Gastrocnemius medialis (tissue), 4 donors: ENCODE measurements at regions not wholly inside any gene's neighbourhood (a gene's known extent, or its start where the extent isn't known, plus 50 kb on each side); places are given as distances from the start of the nearest gene placed in this dataset.
A peak's percentile ranks its signal among the peaks of the same experiment; 100 is the strongest.

Experiments used
- ATAC-seq, 2 donors: fragments of 150-250 bp; one replicate each; pipeline ENCODE4 v1.9.1; 2016
- DNase-seq, 2 donors: peaks; one replicate each; pipeline ENCODE4 v3.0.0-alpha.2; 2019
- H3K27ac ChIP-seq, 4 donors: fragments of 200-600 bp; sonication (generic); 1 replicate in 1 of 4; 2 replicates in 3 of 4; pipeline ENCODE4 v1.5.1; 2016 to 2018; ENCODE audit warnings: mild to moderate bottlenecking in 2 of 4, moderate library complexity in 1 of 4
- H3K27me3 ChIP-seq, 3 donors: fragments of 200-600 bp; sonication (generic) in 2 of 3; 1 replicate in 1 of 3; 2 replicates in 2 of 3; pipeline versions ENCODE4 v1.5.1 to v1.6.0; 2016 to 2019; ENCODE audit warnings: mild to moderate bottlenecking in 1 of 3, moderate library complexity in 1 of 3
- H3K36me3 ChIP-seq, 2 donors: fragments of 200-600 bp; sonication (generic) in 1 of 2; one replicate each; pipeline ENCODE4 v1.5.1; 2017 to 2018
- H3K4me1 ChIP-seq, 2 donors: fragments of 200-600 bp; sonication (generic) in 1 of 2; one replicate each; pipeline ENCODE4 v1.5.1; 2016 to 2017; ENCODE audit warnings: mild to moderate bottlenecking in 2 of 2
- H3K4me3 ChIP-seq, 4 donors: fragments of 200-600 bp; sonication (generic) in 3 of 4; 1 replicate in 1 of 4; 2 replicates in 3 of 4; pipeline ENCODE4 v1.5.1; 2016 to 2019; ENCODE audit warnings: mild to moderate bottlenecking in 2 of 4
- H3K9me3 ChIP-seq, 3 donors: fragments of 200-600 bp; sonication (generic) in 2 of 3; 1 replicate in 1 of 3; 2 replicates in 2 of 3; pipeline ENCODE4 v1.5.1; 2016 to 2019
- CTCF ChIP-seq, 5 experiments: fragments of 450-650 bp in 3 of 5; fragments of 200-600 bp in 2 of 5; sonication (generic) in 2 of 5; IDR thresholded peaks in 4 of 5; conservative IDR thresholded peaks in 1 of 5; 1 replicate in 4 of 5; 2 replicates in 1 of 5; pipeline ENCODE4 v1.5.1; 2016 to 2019; ENCODE audit warnings: antibody characterized with exemption in 5 of 5, mild to moderate bottlenecking in 3 of 5, moderate library complexity in 3 of 5
- POLR2A ChIP-seq, 2 donors: fragments of 450-650 bp; IDR thresholded peaks; one replicate each; pipeline ENCODE4 v1.6.1; 2017; ENCODE audit warnings: antibody characterized with exemption in 2 of 2, mild to moderate bottlenecking in 2 of 2, moderate library complexity in 2 of 2
- in situ Hi-C, 4 donors: fragments of 200-750 bp; cut with MboI; loops; one replicate each; pipeline versions ENCODE4 v1.15.0 to v1.8.0; 2017; ENCODE audit warnings: low sequenced_read_pairs in 4 of 4
- intact Hi-C: fragments of 100-400 bp; cut with DNase I; formaldehyde crosslinking; loops from one replicate; pipeline ENCODE4 v1.15.1; 2023; ENCODE audit warnings: low total_unique reads

DNA sequence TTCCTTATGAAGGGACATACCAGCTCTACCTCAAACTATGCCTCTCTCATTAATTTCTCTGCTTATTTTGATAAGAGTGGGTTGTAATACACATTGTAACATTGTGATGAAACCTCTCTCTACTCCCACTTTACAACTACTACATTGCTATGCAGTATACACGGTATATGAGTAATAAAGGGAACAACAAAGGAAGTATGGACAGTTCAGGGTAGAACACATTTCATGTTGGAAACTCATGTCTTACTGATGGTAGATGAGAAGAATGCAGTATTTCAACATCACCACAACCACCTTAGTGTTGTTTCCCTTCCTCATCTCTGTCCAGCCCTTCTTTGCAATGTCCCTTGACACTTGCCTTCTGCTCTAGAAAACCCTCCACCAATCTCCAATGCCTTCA, 515.9 kb upstream of the CELF4 start:
- Histone ChIP-seq H3K4me1 (no peaks in the 10 kb centered on the region), H3K4me3 (no peak overlapping the region), H3K9me3 (no peaks in the 10 kb centered on the region), H3K36me3 (no peaks in the 10 kb centered on the region), H3K27ac (no peak overlapping the region), H3K27me3 (no peaks in the 10 kb centered on the region)
- TF ChIP-seq POLR2A (IDR thresholded peaks at IDR 0.05) (no peak), CTCF (IDR thresholded peaks at IDR 0.05 in 4 of 5, conservative IDR thresholded peaks at IDR 0.05 in 1 of 5) (no peak)
- DNase-seq (no peak), ATAC-seq (no peak)
- in situ Hi-C loops (no loop called here), intact Hi-C loops (no loop called here)

- Histone ChIP-seq H3K27me3 (no peaks in the 10 kb centered on the region), H3K36me3 (no peaks in the 10 kb centered on the region), H3K4me1 (no peaks in the 10 kb centered on the region), H3K9me3 (no peaks in the 10 kb centered on the region), H3K4me3 (no peak overlapping the region), H3K27ac (no peak overlapping the region)
- DNase-seq (no peak), ATAC-seq (no peak)
- intact Hi-C loops (no loop called here), in situ Hi-C loops (no loop called here)
- no peak for TF ChIP-seq POLR2A (IDR thresholded peaks at IDR 0.05)
- TF ChIP-seq CTCF (IDR thresholded peaks at IDR 0.05 in 4 of 5, conservative IDR thresholded peaks at IDR 0.05 in 1 of 5), result no peak
Observed at GRCh38 chr18:38077229-38077628, 511.6 kb upstream of the CELF4 start.

GRCh38 chr18:38076346-38077070, 510.9 kb upstream of the CELF4 start:
- H3K4me3 ChIP-seq, result no peak overlapping the region
- no peaks in the 10 kb centered on the region for H3K9me3 ChIP-seq
- peak in 1 of 2 donors; percentile 44 for ATAC-seq
- no peak overlapping the region for H3K27ac ChIP-seq
- TF ChIP-seq CTCF (IDR thresholded peaks at IDR 0.05 in 4 of 5, conservative IDR thresholded peaks at IDR 0.05 in 1 of 5), result no peak
- no peak for TF ChIP-seq POLR2A (IDR thresholded peaks at IDR 0.05)
- no peaks in the 10 kb centered on the region for H3K27me3 ChIP-seq
- intact Hi-C loops, result no loop called here
- H3K4me1 ChIP-seq, result no peaks in the 10 kb centered on the region
- H3K36me3 ChIP-seq, result no peaks in the 10 kb centered on the region
- no peak for DNase-seq
- in situ Hi-C loops, result no loop called here

- ATAC-seq, result no peak
- TF ChIP-seq POLR2A (IDR thresholded peaks at IDR 0.05), result no peak
- TF ChIP-seq CTCF (IDR thresholded peaks at IDR 0.05 in 4 of 5, conservative IDR thresholded peaks at IDR 0.05 in 1 of 5), result no peak
- Histone ChIP-seq H3K4me3 (no peak overlapping the region), H3K36me3 (no peaks in the 10 kb centered on the region), H3K9me3 (no peaks in the 10 kb centered on the region), H3K27me3 (no peaks in the 10 kb centered on the region), H3K27ac (no peak overlapping the region), H3K4me1 (no peaks in the 10 kb centered on the region)
- in situ Hi-C loops (no loop called here), intact Hi-C loops (no loop called here)
- DNase-seq, result no peak
Observed at GRCh38 chr18:38074298-38074876, 508.8 kb upstream of the CELF4 start.
